ENCODE measurements at regions not wholly inside any gene's neighbourhood (a gene's known extent, or its start where the extent isn't known, plus 50 kb on each side); places are given as distances from the start of the nearest gene placed in this dataset.

- Histone ChIP-seq H3K27ac (ENCODE audit: extremely low read depth, low read depth, low read length) (peak overlapping the region; percentile 86), H3K4me3 (ENCODE audit: low read depth, low read length) (peak overlapping the region; percentile 78), H3K4me1 (ENCODE audit: control insufficient read depth, insufficient read depth, low read length) (no peaks in the 10 kb centered on the region), H3K9me3 (ENCODE audit: control insufficient read depth, insufficient read depth, low read depth, low read length) (no peaks in the 10 kb centered on the region), H3K36me3 (ENCODE audit: control insufficient read depth in 2 of 2, insufficient read depth in 1 of 2, low read length in 2 of 2) (no peaks in the 10 kb centered on the region)
- CTCF ChIA-PET: interaction anchor here (0.6 to 1.2 kb wide), 7 partner anchors 428 to 1229 kb away, joined by 3 to 4 read pairs (median 3); no protein-coding TSS in a partner anchor
- POLR2A ChIA-PET: interaction anchor here (0.6 to 1.8 kb wide), 7 partner anchors 8 to 774 kb away, joined by 3 to 5 read pairs (median 4); partner anchors contain the start of gene RPS13
- peak; percentile 34; the same call in 1 of the 2 replicates for TF ChIP-seq ZXDB (tag by site-specific recombination; IDR thresholded peaks at IDR 0.05)
- TF ChIP-seq, protein P1, sequence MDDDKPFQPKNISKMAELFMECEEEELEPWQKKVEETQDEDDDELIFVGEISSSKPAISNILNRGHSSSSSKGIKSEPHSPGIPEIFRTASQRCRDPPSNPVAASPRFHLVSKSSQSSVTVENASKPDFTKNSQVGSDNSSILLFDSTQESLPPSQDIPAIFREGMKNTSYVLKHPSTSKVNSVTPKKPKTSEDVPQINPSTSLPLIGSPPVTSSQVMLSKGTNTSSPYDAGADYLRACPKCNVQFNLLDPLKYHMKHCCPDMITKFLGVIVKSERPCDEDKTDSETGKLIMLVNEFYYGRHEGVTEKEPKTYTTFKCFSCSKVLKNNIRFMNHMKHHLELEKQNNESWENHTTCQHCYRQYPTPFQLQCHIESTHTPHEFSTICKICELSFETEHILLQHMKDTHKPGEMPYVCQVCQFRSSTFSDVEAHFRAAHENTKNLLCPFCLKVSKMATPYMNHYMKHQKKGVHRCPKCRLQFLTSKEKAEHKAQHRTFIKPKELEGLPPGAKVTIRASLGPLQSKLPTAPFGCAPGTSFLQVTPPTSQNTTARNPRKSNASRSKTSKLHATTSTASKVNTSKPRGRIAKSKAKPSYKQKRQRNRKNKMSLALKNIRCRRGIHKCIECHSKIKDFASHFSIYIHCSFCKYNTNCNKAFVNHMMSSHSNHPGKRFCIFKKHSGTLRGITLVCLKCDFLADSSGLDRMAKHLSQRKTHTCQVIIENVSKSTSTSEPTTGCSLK (tag by site-specific recombination; IDR thresholded peaks at IDR 0.05): no peak
- TF ChIP-seq SP3 (tag by site-specific recombination; IDR thresholded peaks at IDR 0.05): 0 out of 2 replicates have a peak, but pooled peaks have one; percentile 10
- TF ChIP-seq, protein P2, sequence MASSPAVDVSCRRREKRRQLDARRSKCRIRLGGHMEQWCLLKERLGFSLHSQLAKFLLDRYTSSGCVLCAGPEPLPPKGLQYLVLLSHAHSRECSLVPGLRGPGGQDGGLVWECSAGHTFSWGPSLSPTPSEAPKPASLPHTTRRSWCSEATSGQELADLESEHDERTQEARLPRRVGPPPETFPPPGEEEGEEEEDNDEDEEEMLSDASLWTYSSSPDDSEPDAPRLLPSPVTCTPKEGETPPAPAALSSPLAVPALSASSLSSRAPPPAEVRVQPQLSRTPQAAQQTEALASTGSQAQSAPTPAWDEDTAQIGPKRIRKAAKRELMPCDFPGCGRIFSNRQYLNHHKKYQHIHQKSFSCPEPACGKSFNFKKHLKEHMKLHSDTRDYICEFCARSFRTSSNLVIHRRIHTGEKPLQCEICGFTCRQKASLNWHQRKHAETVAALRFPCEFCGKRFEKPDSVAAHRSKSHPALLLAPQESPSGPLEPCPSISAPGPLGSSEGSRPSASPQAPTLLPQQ (tag by site-specific recombination; IDR thresholded peaks at IDR 0.05): 0 out of 2 replicates have a peak, but pooled peaks have one; percentile 34
- peak; percentile 51; the same call in 1 of the 2 replicates for TF ChIP-seq KLF8 (tag by site-specific recombination; IDR thresholded peaks at IDR 0.05)
- TF ChIP-seq EGR2 (tag by site-specific recombination; IDR thresholded peaks at IDR 0.05; ENCODE audit: low read depth): 0 out of 2 replicates have a peak, but pooled peaks have one; percentile 8
- 0 out of 2 replicates have a peak, but pooled peaks have one; percentile 20 for TF ChIP-seq ZNF558 (tag by site-specific recombination; IDR thresholded peaks at IDR 0.05)
- TF ChIP-seq TCF7L2 (IDR thresholded peaks at IDR 0.05; ENCODE audit: borderline replicate concordance, low read depth, low read length): peak; percentile 82
- TF ChIP-seq ZSCAN23 (tag by site-specific recombination; IDR thresholded peaks at IDR 0.05): no peak
- no peak for TF ChIP-seq ZBTB44 (tag by site-specific recombination; IDR thresholded peaks at IDR 0.05)
- TF ChIP-seq ZNF677 (tag by site-specific recombination; IDR thresholded peaks at IDR 0.05): no peak
- TF ChIP-seq, protein P3, sequence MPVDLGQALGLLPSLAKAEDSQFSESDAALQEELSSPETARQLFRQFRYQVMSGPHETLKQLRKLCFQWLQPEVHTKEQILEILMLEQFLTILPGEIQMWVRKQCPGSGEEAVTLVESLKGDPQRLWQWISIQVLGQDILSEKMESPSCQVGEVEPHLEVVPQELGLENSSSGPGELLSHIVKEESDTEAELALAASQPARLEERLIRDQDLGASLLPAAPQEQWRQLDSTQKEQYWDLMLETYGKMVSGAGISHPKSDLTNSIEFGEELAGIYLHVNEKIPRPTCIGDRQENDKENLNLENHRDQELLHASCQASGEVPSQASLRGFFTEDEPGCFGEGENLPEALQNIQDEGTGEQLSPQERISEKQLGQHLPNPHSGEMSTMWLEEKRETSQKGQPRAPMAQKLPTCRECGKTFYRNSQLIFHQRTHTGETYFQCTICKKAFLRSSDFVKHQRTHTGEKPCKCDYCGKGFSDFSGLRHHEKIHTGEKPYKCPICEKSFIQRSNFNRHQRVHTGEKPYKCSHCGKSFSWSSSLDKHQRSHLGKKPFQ (tag by site-specific recombination; IDR thresholded peaks at IDR 0.05): peak; percentile 97
- TF ChIP-seq ZBTB8A (tag by site-specific recombination; IDR thresholded peaks at IDR 0.05): peak; percentile 87
- no peak for TF ChIP-seq ZNF664 (tag by site-specific recombination; IDR thresholded peaks at IDR 0.05)
- peak; percentile 91 for TF ChIP-seq SP7 (tag by site-specific recombination; IDR thresholded peaks at IDR 0.05)
- 0 out of 2 replicates have a peak, but pooled peaks have one; percentile 27 for TF ChIP-seq ZNF610 (tag by site-specific recombination; IDR thresholded peaks at IDR 0.05; ENCODE audit: borderline replicate concordance)
- TF ChIP-seq ZNF24 (tag by site-specific recombination; IDR thresholded peaks at IDR 0.05): 0 out of 2 replicates have a peak, but pooled peaks have one; percentile 36
- TF ChIP-seq BCL6B (tag by site-specific recombination; IDR thresholded peaks at IDR 0.05): 0 out of 2 replicates have a peak, but pooled peaks have one; percentile 51
- TF ChIP-seq ZNF366 (tag by site-specific recombination; conservative IDR thresholded peaks at IDR 0.05): peak; percentile 74
- peak; percentile 26; the same call in 1 of the 2 replicates for TF ChIP-seq ZNF629 (tag by site-specific recombination; IDR thresholded peaks at IDR 0.05)
- 0 out of 2 replicates have a peak, but pooled peaks have one; percentile 25 for TF ChIP-seq ZBTB21 (tag by site-specific recombination; IDR thresholded peaks at IDR 0.05)
- no peak for TF ChIP-seq SETDB1 (IDR thresholded peaks at IDR 0.05; ENCODE audit: insufficient read length, low read length)
- peak; percentile 26; the same call in 1 of the 2 replicates for TF ChIP-seq PATZ1 (tag by site-specific recombination; IDR thresholded peaks at IDR 0.05)
- TF ChIP-seq, protein P4, sequence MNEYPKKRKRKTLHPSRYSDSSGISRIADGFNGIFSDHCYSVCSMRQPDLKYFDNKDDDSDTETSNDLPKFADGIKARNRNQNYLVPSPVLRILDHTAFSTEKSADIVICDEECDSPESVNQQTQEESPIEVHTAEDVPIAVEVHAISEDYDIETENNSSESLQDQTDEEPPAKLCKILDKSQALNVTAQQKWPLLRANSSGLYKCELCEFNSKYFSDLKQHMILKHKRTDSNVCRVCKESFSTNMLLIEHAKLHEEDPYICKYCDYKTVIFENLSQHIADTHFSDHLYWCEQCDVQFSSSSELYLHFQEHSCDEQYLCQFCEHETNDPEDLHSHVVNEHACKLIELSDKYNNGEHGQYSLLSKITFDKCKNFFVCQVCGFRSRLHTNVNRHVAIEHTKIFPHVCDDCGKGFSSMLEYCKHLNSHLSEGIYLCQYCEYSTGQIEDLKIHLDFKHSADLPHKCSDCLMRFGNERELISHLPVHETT (tag by site-specific recombination; IDR thresholded peaks at IDR 0.05): 0 out of 2 replicates have a peak, but pooled peaks have one; percentile 24
Observed at GRCh38 chr11:16605894-16606783, 132.3 kb upstream of the C11orf58 start.
